Activated effector memory CD4-positive, alpha-beta T cell treated with Interleukin-2 at 50 U/mL for 16 hours (primary cell): ENCODE measurements at regions not wholly inside any gene's neighbourhood (a gene's known extent, or its start where the extent isn't known, plus 50 kb on each side); places are given as distances from the start of the nearest gene placed in this dataset.
"Not testable (repeated sequence)": the region's sequence is repeated elsewhere in the genome, so short reads cannot be mapped to it uniquely, and the experiment has no call there.

ENCODE experiments used
- DNase-seq: peaks from one replicate; pipeline ENCODE4 v3.0.0-alpha.2; 2020

GRCh38 chrX:40362291-40362690 is 218.5 kb upstream of the ATP6AP2 start:
- DNase-seq = not testable (repeated sequence)

DNA sequence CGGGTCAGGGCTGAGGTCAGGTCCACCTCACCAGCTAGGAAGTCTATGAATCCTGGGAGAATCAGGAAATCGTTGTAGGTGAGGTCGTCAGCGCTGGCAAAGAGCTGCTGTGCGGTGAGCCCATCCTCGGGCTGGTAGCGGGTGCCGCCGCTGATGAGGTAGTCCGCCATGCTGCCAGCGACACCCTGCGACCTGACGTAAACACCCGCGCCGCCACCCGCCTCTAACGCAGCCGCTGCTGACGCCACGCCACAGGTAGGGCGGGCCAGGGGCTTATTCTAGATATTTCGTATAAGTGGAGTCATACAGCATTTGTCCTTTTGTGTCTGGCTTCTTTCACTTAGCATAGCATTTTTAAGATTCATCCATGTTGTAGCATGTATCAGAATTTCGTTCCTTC is 220.2 kb upstream of the ATP6AP2 start:
- no peak for DNase-seq

DNA sequence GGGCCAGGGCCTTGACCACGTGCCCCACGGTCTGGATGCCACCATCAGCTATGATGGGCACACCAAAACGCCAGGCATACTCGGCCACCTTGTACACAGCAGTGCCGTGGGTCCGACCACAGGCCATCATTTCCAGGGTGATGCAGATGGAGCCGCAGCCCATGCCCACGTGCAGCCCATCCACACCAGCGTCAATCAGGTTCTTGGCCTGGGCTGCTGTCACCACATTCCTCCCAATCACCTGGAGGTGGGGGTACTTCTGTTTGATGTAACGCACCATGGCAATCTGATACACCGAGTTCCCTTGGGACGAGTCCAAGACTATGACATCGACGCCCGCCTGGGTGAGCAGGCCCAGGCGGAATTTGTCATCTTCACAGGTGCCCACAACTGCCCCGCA is 221.2 kb upstream of the ATP6AP2 start:
- no peak for DNase-seq

GRCh38 chrX:40358994-40359393 is 221.8 kb upstream of the ATP6AP2 start:
- DNase-seq = no peak

DNA sequence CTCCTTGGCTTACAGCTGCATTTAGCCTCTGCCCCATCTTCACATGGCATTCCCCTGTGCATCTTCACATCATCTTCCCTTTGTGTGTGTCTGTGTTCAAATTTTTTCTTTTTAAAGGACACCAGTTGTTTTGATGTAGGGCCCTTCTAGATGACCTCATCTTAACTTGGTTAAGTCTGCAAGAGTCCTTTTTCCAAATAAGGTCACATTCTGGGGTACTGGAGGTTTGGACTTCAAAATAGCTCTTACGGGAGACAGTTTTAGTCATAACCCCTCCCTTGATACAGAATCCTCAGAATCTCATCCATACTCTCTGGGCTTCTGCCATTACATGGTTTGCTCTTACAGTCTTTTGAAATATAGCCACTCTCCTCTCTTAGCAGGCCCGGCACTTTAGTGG is 231.5 kb upstream of the ATP6AP2 start:
- no peak for DNase-seq

- no peak for DNase-seq
Observed at GRCh38 chrX:40346379-40346778, 234.4 kb upstream of the ATP6AP2 start.

GRCh38 chrX:40343319-40343718 is 237.5 kb upstream of the ATP6AP2 start:
- DNase-seq = no peak

DNA sequence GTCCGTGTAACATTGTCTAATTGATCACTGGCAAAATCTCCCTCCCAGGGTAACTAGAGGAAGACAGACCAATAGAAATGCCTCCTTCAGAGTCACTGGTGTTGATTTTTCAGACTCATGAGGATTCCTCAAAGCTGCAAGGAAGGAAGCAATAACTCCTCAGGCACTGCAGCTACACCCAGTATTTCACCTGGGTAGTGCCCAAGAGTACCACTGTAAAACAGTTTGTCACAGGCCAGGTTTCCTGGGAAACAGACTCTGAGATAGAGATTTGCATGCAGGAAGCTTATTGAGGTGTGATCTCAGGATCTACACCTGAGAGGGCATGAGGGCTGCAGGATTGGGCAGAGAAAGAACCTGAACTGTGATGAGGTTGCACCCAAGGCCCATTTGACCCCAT is 240.7 kb upstream of the ATP6AP2 start:
- DNase-seq = no peak

GRCh38 chrX:40333344-40333743 is 235.6 kb upstream of the BCOR start:
- no peak for DNase-seq

DNA sequence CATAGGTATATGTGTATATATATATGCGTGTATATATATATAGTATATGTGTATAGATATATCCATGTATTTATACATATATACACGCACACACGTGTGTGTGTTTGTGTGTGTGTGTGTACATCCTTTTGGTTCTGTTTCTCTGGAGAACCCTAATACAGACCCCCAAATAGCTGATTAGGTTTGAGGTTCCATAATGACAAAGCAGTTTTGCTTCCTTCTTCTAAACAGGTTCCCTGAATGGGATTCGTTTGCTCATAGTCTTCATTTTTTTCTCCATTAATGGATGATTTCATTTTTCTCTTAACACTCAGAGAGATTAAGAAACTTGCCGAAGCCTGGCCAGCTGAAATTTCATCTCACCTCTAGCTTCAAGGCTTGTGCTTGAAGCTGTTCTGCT is 234.0 kb upstream of the BCOR start:
- DNase-seq = no peak

DNA sequence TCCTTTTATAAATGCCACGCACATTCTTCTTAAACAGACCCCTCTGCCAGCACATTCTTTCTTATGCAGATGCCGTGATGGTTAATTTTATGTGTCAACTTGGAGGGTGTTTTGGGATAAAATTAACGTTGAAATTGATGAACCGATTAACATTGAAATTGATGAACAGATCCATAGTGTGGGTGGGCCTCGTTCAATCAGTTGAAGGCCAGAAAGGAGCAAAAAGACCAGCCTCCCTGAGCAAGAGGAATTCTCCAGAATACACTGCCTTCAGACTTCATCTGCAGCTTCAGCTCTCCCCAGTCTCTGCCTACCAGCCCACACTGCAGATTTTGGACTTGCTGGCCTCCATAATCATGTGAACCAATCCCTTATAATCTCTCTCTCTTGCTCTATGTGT is 233.6 kb upstream of the BCOR start:
- DNase-seq = no peak

GRCh38 chrX:40329616-40330015 is 231.9 kb upstream of the BCOR start:
- no peak for DNase-seq

DNA sequence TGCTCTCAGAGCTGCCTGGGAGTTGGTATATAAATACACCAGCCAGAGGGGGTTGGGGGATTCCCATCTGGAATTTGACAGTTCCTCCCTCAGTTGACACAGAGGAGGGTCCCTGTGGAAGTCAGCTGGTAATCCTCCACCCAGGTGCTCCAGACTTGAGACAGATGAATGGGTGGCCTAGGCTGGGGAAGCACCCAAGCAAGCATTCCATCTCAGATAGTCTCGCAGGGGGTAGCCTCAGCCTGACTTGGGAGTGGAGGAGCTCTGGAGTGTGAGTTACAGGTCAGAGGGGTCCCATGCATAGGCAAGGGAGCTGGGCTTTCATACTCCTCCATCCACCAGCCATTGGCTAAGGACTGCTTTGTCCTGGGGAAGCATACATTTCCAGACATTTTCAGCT is 229.3 kb upstream of the BCOR start:
- DNase-seq = no peak

DNA sequence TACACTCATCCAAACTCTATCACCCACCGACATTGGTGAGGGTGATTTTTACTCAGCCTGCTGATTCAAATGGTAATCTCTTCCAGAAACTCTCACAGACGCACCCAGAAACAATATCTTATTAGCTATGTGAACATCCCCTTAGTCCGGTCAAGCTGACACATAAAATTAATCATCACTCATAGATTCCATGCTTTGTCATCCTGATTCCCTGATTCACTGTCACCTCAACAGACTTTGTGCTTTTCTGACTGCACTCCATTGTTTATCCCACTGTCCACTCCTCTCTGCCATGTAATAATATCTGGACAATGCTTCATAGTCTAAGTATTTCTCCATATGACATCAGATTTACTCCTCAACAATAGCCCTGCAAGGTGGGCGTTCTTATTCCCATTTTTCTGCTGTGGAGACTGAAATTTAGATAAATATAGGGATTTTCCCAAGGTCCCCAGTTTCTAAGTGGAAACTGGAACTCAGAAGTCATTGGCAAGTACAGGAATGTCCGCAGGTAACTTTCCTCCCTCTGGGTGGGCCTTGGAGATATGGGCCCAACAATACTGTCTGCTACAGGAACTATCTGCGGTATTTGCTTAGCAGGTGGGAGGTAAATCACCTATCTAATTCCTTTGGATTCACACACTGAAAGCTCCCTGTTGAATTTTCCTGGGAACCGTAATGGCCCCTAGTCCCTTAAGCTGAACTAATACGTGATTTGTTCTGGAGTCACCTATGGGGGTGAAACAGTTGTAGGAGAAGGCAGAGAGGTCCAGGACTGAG is 228.6 kb upstream of the BCOR start:
- DNase-seq = no peak

GRCh38 chrX:40325161-40325560 is 227.4 kb upstream of the BCOR start:
- no peak for DNase-seq

GRCh38 chrX:40323977-40324376 is 226.2 kb upstream of the BCOR start:
- no peak for DNase-seq

DNA sequence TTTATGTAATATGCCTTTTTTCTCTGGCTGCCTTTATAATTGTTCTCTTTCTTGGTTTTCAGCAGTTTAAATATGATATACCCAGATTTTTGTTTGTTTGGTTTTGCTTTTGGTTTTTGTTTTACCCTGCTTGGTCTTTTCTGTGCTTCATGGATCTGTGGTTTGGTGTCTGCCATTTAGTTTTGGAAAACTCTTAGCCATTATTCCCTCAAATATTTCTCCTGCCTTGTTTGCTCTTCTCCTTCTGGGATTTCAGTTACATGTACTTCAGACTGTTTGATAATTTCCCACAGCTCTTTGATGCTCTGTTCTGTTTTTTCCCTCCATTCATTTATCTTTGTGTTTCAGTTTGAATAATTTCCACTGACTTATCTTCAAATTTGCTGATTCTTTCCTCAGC is 223.1 kb upstream of the BCOR start:
- DNase-seq = no peak

GRCh38 chrX:40318801-40319200 is 221.0 kb upstream of the BCOR start:
- DNase-seq = no peak

GRCh38 chrX:40318076-40318475 is 220.3 kb upstream of the BCOR start:
- DNase-seq = no peak

- no peak for DNase-seq
Observed at GRCh38 chrX:40316502-40316901, 218.7 kb upstream of the BCOR start.

GRCh38 chrX:40314070-40314469 is 216.3 kb upstream of the BCOR start:
- DNase-seq = no peak

GRCh38 chrX:40313269-40313668 is 215.5 kb upstream of the BCOR start:
- no peak for DNase-seq

DNA sequence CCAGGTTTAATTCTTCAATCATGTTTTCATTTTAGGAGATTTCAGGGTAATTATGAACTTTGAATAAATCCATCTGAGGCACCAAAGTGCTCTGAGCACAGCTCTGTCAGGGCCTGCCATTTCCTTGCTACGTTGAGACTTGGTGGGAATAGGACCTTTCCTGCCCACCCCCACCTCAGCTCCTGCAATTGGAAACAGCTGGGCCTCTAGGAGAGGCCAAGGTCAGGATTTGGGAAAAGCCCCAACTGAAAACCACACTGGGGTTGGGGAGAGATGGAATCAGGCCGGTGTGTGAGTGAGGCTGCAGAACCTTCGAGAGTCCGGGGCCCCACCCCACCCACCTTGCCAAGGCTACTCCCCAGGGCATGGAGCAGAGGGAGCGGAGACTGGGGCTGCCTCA is 212.7 kb upstream of the BCOR start:
- DNase-seq = no peak

DNA sequence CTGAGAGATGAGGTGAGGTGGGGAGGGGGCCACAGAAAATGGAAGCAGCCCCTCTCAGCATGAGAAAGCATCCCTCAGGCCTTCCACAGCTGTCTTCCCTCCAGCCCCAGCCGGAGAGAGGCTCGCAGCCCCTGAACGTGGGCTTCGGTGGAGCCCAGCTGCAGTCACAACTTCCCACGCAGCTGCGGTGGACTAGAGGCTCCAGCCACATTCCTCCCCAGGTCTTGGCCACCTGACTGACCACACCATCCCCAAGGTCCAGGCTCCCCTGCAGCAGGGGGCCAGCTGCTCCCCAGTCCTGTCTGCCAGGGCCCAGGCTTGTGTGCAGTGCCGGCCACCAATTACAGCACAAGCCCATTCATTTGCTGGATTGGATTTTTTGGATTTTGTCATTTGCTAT is 212.3 kb upstream of the BCOR start:
- no peak for DNase-seq

DNA sequence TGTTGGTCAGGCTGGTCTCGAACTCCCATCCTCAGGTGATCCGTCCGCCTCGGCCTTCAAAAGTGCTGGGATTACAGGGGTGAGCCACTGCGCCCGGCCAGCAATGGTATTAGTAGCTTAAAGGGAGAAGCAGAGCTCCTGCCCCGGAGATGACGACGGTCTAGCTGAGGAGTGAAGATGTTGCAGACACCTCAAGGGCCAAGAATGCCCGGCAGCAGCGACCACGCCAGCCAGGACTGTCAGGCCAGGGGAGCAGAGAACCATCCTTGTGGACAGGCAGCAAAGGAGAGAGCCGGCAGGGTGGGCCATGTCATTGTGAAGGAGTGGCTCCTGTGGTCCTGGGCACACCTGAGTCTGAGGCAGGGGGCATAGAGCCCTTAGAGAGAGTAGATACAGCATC is 210.1 kb upstream of the BCOR start:
- no peak for DNase-seq

GRCh38 chrX:40304115-40304514 is 206.4 kb upstream of the BCOR start:
- DNase-seq = no peak
